GM10248 (cell line): ENCODE measurements at regions not wholly inside any gene's neighbourhood (a gene's known extent, or its start where the extent isn't known, plus 50 kb on each side); places are given as distances from the start of the nearest gene placed in this dataset.

Experiments used
- CTCF ChIA-PET: fragments of 300-600 bp; sonication (Branson Sonifier 250); formaldehyde crosslinking; extraction: SDS; loops from one replicate; lab custom pipeline; 2021; ENCODE audit warnings: antibody characterized with exemption; lab: Yijun Ruan, JAX
- POLR2A ChIA-PET: fragments of 350-650 bp; sonication (Branson Sonifier 250); formaldehyde crosslinking; extraction: SDS; loops from one replicate; lab custom pipeline; 2020; ENCODE audit warnings: antibody characterized with exemption; lab: Yijun Ruan, JAX
- DNase-seq: peaks from one replicate; pipeline ENCODE4 v3.0.0; 2012; ENCODE audit errors: extremely low spot score
- CTCF ChIP-seq: IDR thresholded peaks from 2 replicates; pipeline ENCODE4 v1.5.1; 2012; ENCODE audit warnings: mild to moderate bottlenecking, low read depth; ENCODE audit errors: extremely low read depth, missing control alignments, control extremely low read depth

- ChIA-PET POLR2A (no interaction called here), CTCF (no interaction called here)
- TF ChIP-seq CTCF, result no peak
- DNase-seq, result no peak
Observed at GRCh38 chr14:84152452-84152851, 1377.5 kb upstream of the FLRT2 start.

- no peak for TF ChIP-seq CTCF
- no peak for DNase-seq
- ChIA-PET POLR2A (no interaction called here), CTCF (interaction anchor here (1.2 kb wide), 1 partner anchor 56 kb away, joined by 3 read pairs; no protein-coding TSS in a partner anchor)
Observed at GRCh38 chr14:84162633-84163032, 1367.3 kb upstream of the FLRT2 start.

DNA sequence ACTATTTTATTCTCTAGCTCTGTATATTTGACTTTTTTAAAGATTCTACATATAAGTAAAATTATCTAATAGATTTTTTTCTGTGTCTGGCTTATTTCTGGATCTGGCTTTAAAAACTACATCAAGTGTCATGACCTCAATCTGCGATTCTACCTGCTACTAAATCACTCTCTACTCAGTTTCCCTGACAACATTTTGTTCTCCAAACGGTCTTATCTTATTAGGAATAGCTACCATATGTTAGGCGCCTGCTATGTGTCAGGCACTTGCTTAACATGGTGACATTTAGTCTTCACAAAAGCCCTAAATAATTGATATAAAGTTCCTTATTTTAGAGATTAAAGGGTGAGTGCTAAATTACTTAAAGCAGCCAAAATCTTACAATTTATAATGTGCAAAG lies 1362.9 kb upstream of the FLRT2 start:
- ChIA-PET POLR2A (no interaction called here), CTCF (interaction anchor here (1.3 kb wide), 1 partner anchor 11 kb away, joined by 3 read pairs; no protein-coding TSS in a partner anchor)
- TF ChIP-seq CTCF, result no peak
- DNase-seq, result no peak

DNA sequence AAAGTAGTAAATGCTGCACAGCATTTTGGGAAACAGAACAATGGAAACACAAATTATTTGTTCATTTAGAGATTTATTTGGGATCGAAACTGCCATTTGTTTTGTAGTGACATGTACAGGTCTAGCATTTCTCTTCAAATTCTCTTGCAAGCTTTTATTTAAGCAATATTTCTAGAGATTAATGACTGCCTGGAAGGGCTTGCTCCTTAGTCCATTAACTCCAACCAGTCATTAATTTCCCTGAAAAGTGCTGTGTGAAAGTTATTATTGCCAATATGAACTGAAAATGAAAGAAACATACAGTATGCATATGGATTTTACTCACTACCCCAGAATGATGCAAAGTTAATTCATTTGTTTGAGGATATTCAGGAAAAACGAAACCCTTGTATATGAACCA lies 1349.6 kb upstream of the FLRT2 start:
- CTCF ChIA-PET, result no interaction called here
- POLR2A ChIA-PET, result no interaction called here
- DNase-seq, result no peak
- TF ChIP-seq CTCF, result no peak

GRCh38 chr14:84181072-84181471 lies 1348.9 kb upstream of the FLRT2 start:
- no peak for TF ChIP-seq CTCF
- ChIA-PET POLR2A (no interaction called here), CTCF (interaction anchor here (0.6 kb wide), 1 partner anchor 51 kb away, joined by 3 read pairs; no protein-coding TSS in a partner anchor)
- no peak for DNase-seq

DNA sequence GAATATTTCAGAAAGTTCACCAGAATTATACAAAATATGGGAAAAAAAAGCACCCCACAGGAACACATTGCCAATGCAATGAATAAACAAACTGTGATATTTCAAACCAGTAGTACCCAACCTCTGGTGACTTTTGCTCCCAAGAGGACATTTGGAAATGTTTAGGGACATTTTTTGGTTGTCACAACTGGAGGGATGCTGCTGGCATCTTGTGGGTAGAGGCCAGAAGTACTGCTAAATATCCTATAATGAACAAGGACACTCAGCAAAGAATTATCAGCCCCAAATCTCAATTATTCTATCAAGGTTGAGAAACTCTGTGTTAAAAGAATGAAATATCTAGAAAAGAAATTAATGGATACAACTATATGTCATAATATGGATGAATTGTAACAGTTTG lies 1334.4 kb upstream of the FLRT2 start:
- POLR2A ChIA-PET, result no interaction called here

More for the DNA sequence above, 1334.4 kb upstream of the FLRT2 start:
- TF ChIP-seq CTCF, result no peak
- CTCF ChIA-PET, result interaction anchor here (1.2 kb wide), 1 partner anchor 11 kb away, joined by 3 read pairs; no protein-coding TSS in a partner anchor
- no peak for DNase-seq
